Caco-2 (cell line): ENCODE measurements at regions not wholly inside any gene's neighbourhood (a gene's known extent, or its start where the extent isn't known, plus 50 kb on each side); places are given as distances from the start of the nearest gene placed in this dataset.

ENCODE experiments used
- BruUV-seq: library from RNA; stranded (reverse); fragments of 400-500 nt; replicated peaks from 2 replicates; lab custom pipeline; 2021; lab: Mats Ljungman, UMichigan
- CTCF ChIA-PET: fragments of 300-600 bp; sonication (Branson Sonifier 250); formaldehyde crosslinking; loops from one replicate; lab custom pipeline; 2022; ENCODE audit warnings: antibody characterized with exemption; lab: Charles Lee
- POLR2A ChIA-PET: fragments of 300-600 bp; sonication (Branson Sonifier 250); formaldehyde crosslinking; loops from one replicate; lab custom pipeline; 2022; ENCODE audit warnings: antibody characterized with exemption; lab: Charles Lee
- DNase-seq, 2 experiments: peaks; one replicate each; pipeline versions ENCODE4 v3.0.0 to v3.0.0-alpha.2; 2020 to 2022
- H3K27me3 ChIP-seq: replicated peaks from 2 replicates; pipeline ENCODE4 v1.6.0; 2011; ENCODE audit warnings: low read length; ENCODE audit not compliant: control insufficient read depth, insufficient read depth
- H3K36me3 ChIP-seq: 2 replicates; pipeline ENCODE4 v1.5.1; 2011; ENCODE audit warnings: low read length; ENCODE audit not compliant: control insufficient read depth, insufficient read depth
- H3K4me1 ChIP-seq: fragments of 250-450 bp; sonication (Bioruptor Pico); 2 replicates; pipeline ENCODE4 v1.5.1; 2020; ENCODE audit warnings: mild to moderate bottlenecking
- H3K4me3 ChIP-seq: 2 replicates; pipeline ENCODE4 v1.5.1; 2011; ENCODE audit warnings: low read depth, mild to moderate bottlenecking, control low read depth, low read length
- H3K9me3 ChIP-seq: fragments of 250-450 bp; sonication (Bioruptor Pico); 2 replicates; pipeline ENCODE4 v1.5.1; 2020; ENCODE audit warnings: mild to moderate bottlenecking, moderate library complexity
- H3K27ac Mint-ChIP-seq: one replicate; pipeline ENCODE4 v1.8.0; 2022; ENCODE audit warnings: mixed read lengths; ENCODE audit not compliant: unreplicated experiment
- H3K27me3 Mint-ChIP-seq: one replicate; pipeline ENCODE4 v1.8.0; 2022; ENCODE audit warnings: mixed read lengths; ENCODE audit not compliant: insufficient read depth, unreplicated experiment
- H3K36me3 Mint-ChIP-seq: one replicate; pipeline ENCODE4 v1.8.0; 2022; ENCODE audit warnings: mild to moderate bottlenecking, mixed read lengths; ENCODE audit not compliant: insufficient read depth, unreplicated experiment
- H3K4me1 Mint-ChIP-seq: one replicate; pipeline ENCODE4 v1.8.0; 2022; ENCODE audit warnings: low read depth, mixed read lengths; ENCODE audit not compliant: unreplicated experiment
- H3K4me3 Mint-ChIP-seq: one replicate; pipeline ENCODE4 v1.8.0; 2022; ENCODE audit warnings: mild to moderate bottlenecking, moderate library complexity, mixed read lengths; ENCODE audit not compliant: unreplicated experiment
- H3K9me3 Mint-ChIP-seq: one replicate; pipeline ENCODE4 v1.8.0; 2022; ENCODE audit warnings: mixed read lengths; ENCODE audit not compliant: unreplicated experiment
- CTCF ChIP-seq, 2 experiments: fragments of 200-600 bp in 1 of 2; IDR thresholded peaks; 1 replicate in 1 of 2; 2 replicates in 1 of 2; pipeline versions ENCODE4 v1.5.1 to v1.8.0; 2011 to 2022; ENCODE audit warnings: antibody characterized with exemption in 1 of 2, control low read depth in 1 of 2, inconsistent platforms in 1 of 2, low read depth in 1 of 2, low read length in 1 of 2, mild to moderate bottlenecking in 1 of 2, moderate library complexity in 1 of 2; ENCODE audit not compliant: insufficient read depth in 1 of 2, severe bottlenecking in 1 of 2, unreplicated experiment in 1 of 2
- intact Hi-C: fragments of 100-400 bp; cut with micrococcal nuclease; formaldehyde crosslinking; loops from one replicate; pipeline ENCODE4 v1.10.0; 2022; ENCODE audit not compliant: unreplicated experiment

GRCh38 chr9:20092561-20092960 is 303.7 kb upstream of the SLC24A2 start:
- Mint-ChIP-seq H3K9me3 (no peaks in the 10 kb centered on the region), H3K36me3 (peaks cover 3% of the 10 kb centered on the region), H3K27me3 (no peaks in the 10 kb centered on the region), H3K4me1 (no peaks in the 10 kb centered on the region), H3K27ac (no peak overlapping the region), H3K4me3 (no peak overlapping the region)
- intact Hi-C loops: no loop called here
- Histone ChIP-seq H3K36me3 (no peaks in the 10 kb centered on the region), H3K27me3 (no peaks in the 10 kb centered on the region), H3K9me3 (no peaks in the 10 kb centered on the region; the same call in 1 of the 2 replicates), H3K4me1 (no peaks in the 10 kb centered on the region), H3K4me3 (no peak overlapping the region)
- POLR2A ChIA-PET: no interaction called here
- no peak for DNase-seq
- BruUV-seq: no TSS peak
- CTCF ChIA-PET: no interaction called here
- TF ChIP-seq CTCF (IDR thresholded peaks at IDR 0.05; ENCODE audit: insufficient read depth in 1 of 2, low read depth in 1 of 2, low read length in 1 of 2, severe bottlenecking in 1 of 2, unreplicated experiment in 1 of 2): no peak

GRCh38 chr9:20087481-20087880 is 298.6 kb upstream of the SLC24A2 start:
- ChIA-PET CTCF (interaction anchor here (0.6 kb wide), 1 partner anchor 1058 kb away, joined by 3 read pairs; no protein-coding TSS in a partner anchor), POLR2A (no interaction called here)
- Mint-ChIP-seq H3K4me1 (no peaks in the 10 kb centered on the region), H3K27ac (no peak overlapping the region), H3K27me3 (peaks cover 3% of the 10 kb centered on the region), H3K4me3 (no peak overlapping the region), H3K9me3 (no peaks in the 10 kb centered on the region), H3K36me3 (peaks cover 5% of the 10 kb centered on the region)
- H3K9me3 ChIP-seq: no peaks in the 10 kb centered on the region
- no TSS peak for BruUV-seq
- no peak for DNase-seq
- H3K27me3 ChIP-seq: no peaks in the 10 kb centered on the region
- TF ChIP-seq CTCF (IDR thresholded peaks at IDR 0.05; ENCODE audit: insufficient read depth in 1 of 2, low read depth in 1 of 2, low read length in 1 of 2, severe bottlenecking in 1 of 2, unreplicated experiment in 1 of 2): no peak
- no peak overlapping the region for H3K4me3 ChIP-seq
- H3K36me3 ChIP-seq: no peaks in the 10 kb centered on the region
- intact Hi-C loops: no loop called here
- no peaks in the 10 kb centered on the region for H3K4me1 ChIP-seq

GRCh38 chr9:20085842-20086241 is 297.0 kb upstream of the SLC24A2 start:
- no peak overlapping the region for H3K4me3 ChIP-seq
- intact Hi-C loops: no loop called here
- Mint-ChIP-seq H3K4me1 (no peaks in the 10 kb centered on the region), H3K27me3 (peaks cover 3% of the 10 kb centered on the region), H3K36me3 (peaks cover 5% of the 10 kb centered on the region), H3K9me3 (no peaks in the 10 kb centered on the region), H3K4me3 (no peak overlapping the region), H3K27ac (no peak overlapping the region)
- ChIA-PET CTCF (no interaction called here), POLR2A (no interaction called here)
- H3K9me3 ChIP-seq: no peaks in the 10 kb centered on the region
- BruUV-seq: no TSS peak
- no peaks in the 10 kb centered on the region for H3K4me1 ChIP-seq
- no peaks in the 10 kb centered on the region for H3K27me3 ChIP-seq
- no peaks in the 10 kb centered on the region for H3K36me3 ChIP-seq
- no peak for TF ChIP-seq CTCF (IDR thresholded peaks at IDR 0.05; ENCODE audit: insufficient read depth in 1 of 2, low read depth in 1 of 2, low read length in 1 of 2, severe bottlenecking in 1 of 2, unreplicated experiment in 1 of 2)
- no peak for DNase-seq
